Transverse colon (tissue), 4 donors: ENCODE measurements at regions not wholly inside any gene's neighbourhood (a gene's known extent, or its start where the extent isn't known, plus 50 kb on each side); places are given as distances from the start of the nearest gene placed in this dataset.

Source experiments
- DNase-seq: peaks from one replicate; pipeline ENCODE4 v3.0.0-alpha.2; 2019
- H3K27ac ChIP-seq, 4 donors: fragments of 200-600 bp; sonication (generic); 2 replicates each; pipeline ENCODE4 v1.5.1; 2016 to 2018; ENCODE audit warnings: inconsistent platforms in 4 of 4
- H3K27me3 ChIP-seq: fragments of 200-600 bp; sonication (generic); 2 replicates; pipeline ENCODE4 v1.5.1; 2017; ENCODE audit warnings: inconsistent platforms
- H3K36me3 ChIP-seq, 4 donors: fragments of 200-600 bp; sonication (generic); 2 replicates each; pipeline ENCODE4 v1.5.1; 2017 to 2019; ENCODE audit warnings: inconsistent platforms in 4 of 4
- H3K4me1 ChIP-seq, 4 donors: fragments of 200-600 bp; sonication (generic); 2 replicates each; pipeline ENCODE4 v1.5.1; 2017 to 2020; ENCODE audit warnings: inconsistent platforms in 4 of 4
- H3K4me3 ChIP-seq, 4 donors: fragments of 200-600 bp; sonication (generic); 1 replicate in 1 of 4; 2 replicates in 3 of 4; pipeline versions ENCODE4 v1.5.1 to v1.6.1; 2017 to 2019; ENCODE audit warnings: inconsistent platforms in 4 of 4
- H3K9me3 ChIP-seq, 2 donors: fragments of 200-600 bp; sonication (generic); 2 replicates each; pipeline ENCODE4 v1.5.1; 2017 to 2019; ENCODE audit warnings: inconsistent platforms in 2 of 2
- CTCF ChIP-seq, 5 experiments: fragments of 200-600 bp in 3 of 5; fragments of 450-650 bp in 2 of 5; sonication (generic) in 3 of 5; IDR thresholded peaks; 1 replicate in 2 of 5; 2 replicates in 3 of 5; pipeline ENCODE4 v1.5.1; 2016 to 2017; ENCODE audit warnings: antibody characterized with exemption in 5 of 5, inconsistent platforms in 3 of 5, mild to moderate bottlenecking in 2 of 5, moderate library complexity in 1 of 5
- EP300 ChIP-seq: sonication (generic); formaldehyde crosslinking; IDR thresholded peaks from one replicate; pipeline ENCODE4 v1.6.1; 2017; ENCODE audit warnings: antibody characterized with exemption, low read depth
- POLR2A ChIP-seq: fragments of 450-650 bp; IDR thresholded peaks from one replicate; pipeline ENCODE4 v1.6.1; 2016; ENCODE audit warnings: antibody characterized with exemption, mild to moderate bottlenecking, moderate library complexity
- POLR2AphosphoS5 ChIP-seq, 3 donors: sonication (generic); formaldehyde crosslinking; IDR thresholded peaks; one replicate each; pipeline ENCODE4 v1.6.1; 2016; ENCODE audit warnings: antibody characterized with exemption in 3 of 3
- WGBS, 2 donors: methylation state at CpG; one replicate each; pipeline ENCODE4 v1.1.5; 2018; ENCODE audit warnings: low coverage in 1 of 2; 5-methylcytosine and 5-hydroxymethylcytosine counted together
- in situ Hi-C, 4 donors: fragments of 200-750 bp; cut with MboI; loops; one replicate each; pipeline versions ENCODE4 v1.15.0 to v1.15.1; 2017; ENCODE audit warnings: low sequenced_read_pairs in 3 of 4, low pct_ligation_motif_present in 1 of 4, low pct_unique_long_range_greater_than_20kb in 1 of 4
- intact Hi-C: fragments of 100-400 bp; cut with DNase I; formaldehyde crosslinking; loops from one replicate; pipeline ENCODE4 v1.15.1; 2023; ENCODE audit warnings: low total_unique reads

DNA sequence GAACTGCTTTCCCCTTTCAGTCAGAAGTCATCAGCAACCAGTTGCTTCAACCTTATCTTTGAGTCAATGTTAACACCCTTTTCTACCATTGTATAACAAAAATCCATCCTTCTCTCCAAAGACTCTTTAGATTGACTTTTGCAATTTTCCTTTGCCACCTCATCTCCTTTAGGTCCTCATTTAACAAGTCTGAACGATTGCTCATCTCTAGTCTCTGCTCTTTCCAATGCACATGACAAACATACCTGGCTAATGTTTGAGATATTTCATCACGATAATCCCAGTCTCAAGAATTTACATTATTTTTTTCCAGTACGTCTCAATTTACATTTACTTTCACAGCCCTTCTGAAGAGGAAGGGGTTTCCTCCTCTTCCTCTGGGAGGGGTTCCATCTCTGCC, 127.5 kb downstream of the KLF12 start:
- Histone ChIP-seq H3K27ac (no peak overlapping the region), H3K36me3 (no peaks in the 10 kb centered on the region), H3K4me1 (no peaks in the 10 kb centered on the region), H3K9me3 (no peaks in the 10 kb centered on the region), H3K27me3 (no peaks in the 10 kb centered on the region), H3K4me3 (no peak overlapping the region)
- WGBS, 2 donors: 91 to 97% methylated on average over 3 of the region's 3 CpGs
- intact Hi-C loops (no loop called here), in situ Hi-C loops (no loop called here)
- no peak for TF ChIP-seq POLR2A
- TF ChIP-seq CTCF (IDR thresholded peaks at IDR 0.05): no peak
- TF ChIP-seq EP300: no peak
- TF ChIP-seq POLR2AphosphoS5 (IDR thresholded peaks at IDR 0.05): no peak
- DNase-seq: no peak

- WGBS, 2 donors: 90 to 92% methylated on average over 6 of the region's 6 CpGs
- Histone ChIP-seq H3K4me1 (no peaks in the 10 kb centered on the region), H3K4me3 (no peak overlapping the region), H3K27ac (no peak overlapping the region), H3K9me3 (no peaks in the 10 kb centered on the region), H3K36me3 (no peaks in the 10 kb centered on the region), H3K27me3 (no peaks in the 10 kb centered on the region)
- intact Hi-C loops: no loop called here
- in situ Hi-C loops: no loop called here
- no peak for DNase-seq
- TF ChIP-seq EP300: no peak
Observed at GRCh38 chr13:74005320-74006157, 128.7 kb downstream of the KLF12 start.

- Histone ChIP-seq H3K4me3 (no peak overlapping the region), H3K4me1 (no peaks in the 10 kb centered on the region), H3K36me3 (no peaks in the 10 kb centered on the region), H3K27ac (no peak overlapping the region), H3K27me3 (no peaks in the 10 kb centered on the region), H3K9me3 (no peaks in the 10 kb centered on the region)
- intact Hi-C loops: no loop called here
- DNase-seq: no peak
- TF ChIP-seq EP300: no peak
- no peak for TF ChIP-seq CTCF (IDR thresholded peaks at IDR 0.05)
- no peak for TF ChIP-seq POLR2A
- no peak for TF ChIP-seq POLR2AphosphoS5 (IDR thresholded peaks at IDR 0.05)
- in situ Hi-C loops: no loop called here
- 90 to 96% methylated on average over 2 of the region's 2 CpGs for WGBS, 2 donors
Observed at GRCh38 chr13:74004109-74004508, 130.1 kb downstream of the KLF12 start.

GRCh38 chr13:74003374-74003773, 130.8 kb downstream of the KLF12 start:
- no peak for DNase-seq
- H3K36me3 ChIP-seq: no peaks in the 10 kb centered on the region
- H3K27me3 ChIP-seq: no peaks in the 10 kb centered on the region
- no peaks in the 10 kb centered on the region for H3K4me1 ChIP-seq
- no peaks in the 10 kb centered on the region for H3K9me3 ChIP-seq
- whole genome bisulfite sequencing, 2 donors: 55 to 58% methylated on average over 1 of the region's 1 CpG
- no peak for TF ChIP-seq CTCF (IDR thresholded peaks at IDR 0.05)
- TF ChIP-seq POLR2A: no peak
- no peak for TF ChIP-seq EP300
- TF ChIP-seq POLR2AphosphoS5 (IDR thresholded peaks at IDR 0.05): no peak
- intact Hi-C loops: no loop called here
- no peak overlapping the region for H3K27ac ChIP-seq
- no peak overlapping the region for H3K4me3 ChIP-seq
- in situ Hi-C loops: no loop called here

DNA sequence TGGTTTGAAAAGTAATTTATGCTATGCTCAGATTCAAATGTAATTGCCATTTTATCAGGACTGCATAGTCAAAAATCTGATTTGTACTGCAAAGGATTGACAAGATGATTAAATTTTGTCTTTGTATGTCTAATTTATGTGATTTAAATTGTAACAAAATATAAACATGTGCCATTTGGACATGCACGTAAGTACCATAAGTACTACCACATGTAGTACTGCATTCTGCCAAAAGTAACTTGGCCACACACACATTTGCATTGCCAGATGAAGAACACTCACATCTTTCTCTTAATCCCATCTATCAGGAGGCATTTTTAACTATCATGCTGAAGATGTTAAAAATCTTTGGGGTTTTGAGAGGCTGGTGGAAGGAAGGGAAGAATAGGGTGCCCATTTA, 133.3 kb downstream of the KLF12 start:
- H3K27me3 ChIP-seq: no peaks in the 10 kb centered on the region
- intact Hi-C loops (no loop called here), in situ Hi-C loops (no loop called here)
- no peak overlapping the region for H3K27ac ChIP-seq
- H3K4me3 ChIP-seq: no peak overlapping the region
- DNase-seq: no peak
- H3K4me1 ChIP-seq: no peaks in the 10 kb centered on the region
- H3K36me3 ChIP-seq: no peaks in the 10 kb centered on the region
- TF ChIP-seq POLR2A: no peak
- TF ChIP-seq CTCF (IDR thresholded peaks at IDR 0.05): no peak
- no peak for TF ChIP-seq POLR2AphosphoS5 (IDR thresholded peaks at IDR 0.05)
- no peak for TF ChIP-seq EP300
- WGBS, 2 donors: 86% methylated on average over 1 of the region's 1 CpG
- H3K9me3 ChIP-seq: no peaks in the 10 kb centered on the region
